ENCODE measurements at regions not wholly inside any gene's neighbourhood (a gene's known extent, or its start where the extent isn't known, plus 50 kb on each side); places are given as distances from the start of the nearest gene placed in this dataset.

GRCh38 chr5:30650311-30650710 lies 543.2 kb upstream of the CDH6 start:
- Histone ChIP-seq H3K27ac (ENCODE audit: insufficient read length, low read depth, low read length) (no peak overlapping the region), H4K91ac (ENCODE audit: insufficient read length, low read depth, low read length) (no peak overlapping the region), H3K79me2 (ENCODE audit: insufficient read depth, low read length) (no peaks in the 10 kb centered on the region), H4K20me1 (ENCODE audit: control insufficient read depth, insufficient read depth, insufficient read length) (no peaks in the 10 kb centered on the region), H3K18ac (ENCODE audit: insufficient read length, low read depth, low read length) (no peak overlapping the region), H3K79me1 (ENCODE audit: insufficient read depth, low read depth, low read length, poor library complexity, severe bottlenecking) (no peaks in the 10 kb centered on the region), H3K56ac (ENCODE audit: insufficient read length, low read depth, low read length) (no peak overlapping the region), H3K4me2 (ENCODE audit: insufficient read depth, insufficient read length, low read length) (no peak overlapping the region), H2BK120ac (ENCODE audit: low read depth, low read length, poor library complexity, severe bottlenecking) (no peak overlapping the region), H2AK5ac (ENCODE audit: insufficient read length, low read length) (no peak overlapping the region), H2AFZ (ENCODE audit: low read length) (no peak overlapping the region), H3T11ph (ENCODE audit: low read length) (no peak overlapping the region), H4K5ac (ENCODE audit: insufficient read length, low read depth, low read length) (no peak overlapping the region), H3K14ac (ENCODE audit: insufficient read depth, low read length) (no peak overlapping the region), H3K4me1 (ENCODE audit: insufficient read depth, low read length) (no peaks in the 10 kb centered on the region), H2BK20ac (ENCODE audit: low read depth, low read length, poor library complexity, severe bottlenecking) (no peak overlapping the region), H2BK15ac (ENCODE audit: low read depth, low read length) (peak overlapping the region; percentile 80; the same call in 1 of the 2 replicates), H3K9ac (ENCODE audit: extremely low read depth, insufficient read length, low read length) (no peak overlapping the region), H2BK5ac (ENCODE audit: insufficient read length, low read length) (no peak overlapping the region), H4K8ac (replicated peaks; ENCODE audit: insufficient read length, low read depth, low read length) (no peak overlapping the region), H3K9me3 (ENCODE audit: control insufficient read depth, low read depth, low read length) (no peaks in the 10 kb centered on the region), H3K23ac (ENCODE audit: insufficient read length, low read depth, low read length) (no peak overlapping the region), H3K23me2 (ENCODE audit: insufficient read length, low read depth, low read length, poor library complexity, severe bottlenecking) (no peaks in the 10 kb centered on the region), H2BK12ac (ENCODE audit: insufficient read length, low read depth, low read length) (no peak overlapping the region), H3K27me3 (ENCODE audit: insufficient read depth, low read length) (no peaks in the 10 kb centered on the region), H3K4ac (ENCODE audit: low read depth, low read length) (no peak overlapping the region)
- no peaks in the 10 kb centered on the region; the same call in 1 of the 2 replicates for H3K27me3 Mint-ChIP-seq (ENCODE audit: low read depth)
- no peaks in the 10 kb centered on the region for H3K4me1 Mint-ChIP-seq
- no peak overlapping the region for H3K4me3 Mint-ChIP-seq
- peak; percentile 53 for TF ChIP-seq CTCF (conservative IDR thresholded peaks at IDR 0.05)
- no peak for DNase-seq
- peaks cover 0 to 3% (median 2%) of the 10 kb centered on the region in 3 experiments; a peak in 2 of 7 replicates for H3K36me3 Mint-ChIP-seq (ENCODE audit: insufficient read depth in 1 of 3, low read depth in 3 of 3)
- H3K27ac Mint-ChIP-seq: 0 out of 7 replicates have a peak overlapping the region, but pooled peaks of 1 of the 3 experiments have one; percentile 17
- peaks cover 0 to 4% of the 10 kb centered on the region in 2 experiments; a peak in 2 of 5 replicates for H3K9me3 Mint-ChIP-seq

All from H9 (cell line).